Panc1 (cell line): ENCODE measurements at regions not wholly inside any gene's neighbourhood (a gene's known extent, or its start where the extent isn't known, plus 50 kb on each side); places are given as distances from the start of the nearest gene placed in this dataset.

Experiments
- ATAC-seq: fragments of 200-7000 bp; cut with Tn5 transposase; 2 replicates; pipeline ENCODE4 v1.9.1; 2020; ENCODE audit warnings: mild to moderate bottlenecking, moderate library complexity
- BruUV-seq: library from RNA; stranded (reverse); fragments of 400-500 nt; replicated peaks from 2 replicates; lab custom pipeline; 2021; lab: Mats Ljungman, UMichigan
- CTCF ChIA-PET: fragments of 300-600 bp; sonication (Branson Sonifier 250); formaldehyde crosslinking; loops from one replicate; lab custom pipeline; 2022; ENCODE audit warnings: antibody characterized with exemption; lab: Charles Lee
- POLR2A ChIA-PET: fragments of 300-600 bp; sonication (Branson Sonifier 250); formaldehyde crosslinking; loops from one replicate; lab custom pipeline; 2022; ENCODE audit warnings: antibody characterized with exemption; lab: Charles Lee
- DNase-seq: peaks from one replicate; pipeline ENCODE4 v3.0.0-alpha.2; 2010; ENCODE audit warnings: low read depth, low spot score
- H3K27ac ChIP-seq: 2 replicates; pipeline ENCODE4 v1.5.1; 2011; ENCODE audit warnings: mild to moderate bottlenecking, low read length, inconsistent platforms
- H3K27me3 ChIP-seq: fragments of 200-500 bp; sonication (Bioruptor generic); 2 replicates; pipeline ENCODE4 v1.6.0; 2014; ENCODE audit warnings: low read length, inconsistent platforms; ENCODE audit not compliant: control insufficient read depth, insufficient read depth
- H3K36me3 ChIP-seq: fragments of 200-500 bp; sonication (Bioruptor generic); 2 replicates; pipeline ENCODE4 v1.5.1; 2014; ENCODE audit warnings: inconsistent platforms, mild to moderate bottlenecking, low read length, moderate library complexity; ENCODE audit not compliant: control insufficient read depth, insufficient read depth
- H3K4me1 ChIP-seq: 2 replicates; pipeline ENCODE4 v1.5.1; 2011; ENCODE audit warnings: inconsistent platforms, mild to moderate bottlenecking, low read length, moderate library complexity; ENCODE audit not compliant: control insufficient read depth, insufficient read depth
- H3K4me3 ChIP-seq, 2 experiments: 2 replicates each; pipeline ENCODE4 v1.5.1; 2011 to 2012; ENCODE audit warnings: low read depth in 2 of 2, low read length in 2 of 2, mild to moderate bottlenecking in 2 of 2, inconsistent platforms in 1 of 2, moderate library complexity in 1 of 2
- H3K9me3 ChIP-seq: fragments of 200-500 bp; sonication (Bioruptor generic); 2 replicates; pipeline ENCODE4 v1.5.1; 2014; ENCODE audit warnings: low read depth, mild to moderate bottlenecking, inconsistent platforms, low read length, moderate library complexity; ENCODE audit not compliant: control insufficient read depth, insufficient read depth
- CTCF ChIP-seq: fragments of 450-650 bp; IDR thresholded peaks from 2 replicates; pipeline ENCODE4 v1.5.1; 2017; ENCODE audit warnings: mild to moderate bottlenecking
- POLR2AphosphoS5 ChIP-seq: IDR thresholded peaks from 2 replicates; pipeline ENCODE4 v1.6.1; 2012; ENCODE audit warnings: mild to moderate bottlenecking, low read depth, low read length, moderate library complexity
- REST ChIP-seq, 2 experiments: IDR thresholded peaks; 2 replicates each; pipeline ENCODE4 v1.6.1; 2011 to 2012; ENCODE audit warnings: low read depth in 2 of 2, control low read depth in 1 of 2, low read length in 1 of 2, mild to moderate bottlenecking in 1 of 2, moderate library complexity in 1 of 2; ENCODE audit not compliant: insufficient read depth in 1 of 2
- SIN3A ChIP-seq: IDR thresholded peaks from 2 replicates; pipeline ENCODE4 v1.6.1; 2012; ENCODE audit warnings: low read depth, mild to moderate bottlenecking, low read length, moderate library complexity, borderline replicate concordance; ENCODE audit not compliant: insufficient read depth
- TCF7L2 ChIP-seq: IDR thresholded peaks from 2 replicates; pipeline ENCODE4 v1.6.1; 2011; ENCODE audit warnings: mild to moderate bottlenecking, low read depth, low read length, inconsistent platforms
- in situ Hi-C: cut with HindIII; loops from 2 replicates; pipeline ENCODE4 v1.10.0; 2016; ENCODE audit warnings: low sequenced_read_pairs, low pct_unique_long_range_greater_than_20kb
- intact Hi-C: fragments of 100-400 bp; cut with micrococcal nuclease; formaldehyde crosslinking; loops from one replicate; pipeline ENCODE4 v1.10.0; 2022; ENCODE audit not compliant: unreplicated experiment

- intact Hi-C loops = no loop called here
- CTCF ChIA-PET = no interaction called here
- H3K4me1 ChIP-seq = no peaks in the 10 kb centered on the region
- H3K27me3 ChIP-seq = no peaks in the 10 kb centered on the region
- TF ChIP-seq SIN3A = no peak
- no peak for TF ChIP-seq POLR2AphosphoS5
- TF ChIP-seq REST (IDR thresholded peaks at IDR 0.05; ENCODE audit: insufficient read depth in 1 of 2, low read depth in 2 of 2, low read length in 1 of 2) = no peak
- no peak for TF ChIP-seq CTCF
- TF ChIP-seq TCF7L2 = no peak
- H3K27ac ChIP-seq = no peak overlapping the region
- in situ Hi-C loops = no loop called here
- DNase-seq = no peak
- H3K4me3 ChIP-seq = no peak overlapping the region
- no TSS peak for BruUV-seq
- no peaks in the 10 kb centered on the region for H3K36me3 ChIP-seq
- ATAC-seq = no peak
- no peaks in the 10 kb centered on the region for H3K9me3 ChIP-seq
- POLR2A ChIA-PET = no interaction called here
Observed at GRCh38 chr10:28075424-28075823, 76.5 kb upstream of the ODAD2 start.

- Histone ChIP-seq H3K4me1 (no peaks in the 10 kb centered on the region), H3K36me3 (no peaks in the 10 kb centered on the region), H3K27ac (no peak overlapping the region), H3K4me3 (no peak overlapping the region), H3K27me3 (no peaks in the 10 kb centered on the region), H3K9me3 (no peaks in the 10 kb centered on the region)
- CTCF ChIA-PET = no interaction called here
- no peak for DNase-seq
- no peak for TF ChIP-seq REST (IDR thresholded peaks at IDR 0.05; ENCODE audit: insufficient read depth in 1 of 2, low read depth in 2 of 2, low read length in 1 of 2)
- TF ChIP-seq TCF7L2 = no peak
- TF ChIP-seq CTCF = no peak
- no peak for TF ChIP-seq POLR2AphosphoS5
- TF ChIP-seq SIN3A = no peak
- POLR2A ChIA-PET = no interaction called here
- ATAC-seq = no peak
- intact Hi-C loops = no loop called here
- BruUV-seq = no TSS peak
- in situ Hi-C loops = no loop called here
Observed at GRCh38 chr10:28072573-28072972, 73.7 kb upstream of the ODAD2 start.
